Mesendoderm (in vitro differentiated cells): ENCODE measurements at regions not wholly inside any gene's neighbourhood (a gene's known extent, or its start where the extent isn't known, plus 50 kb on each side); places are given as distances from the start of the nearest gene placed in this dataset.

ENCODE experiments used
- DNase-seq: peaks from one replicate; pipeline ENCODE4 v3.0.0; 2013
- H2AK5ac ChIP-seq: 2 replicates; pipeline ENCODE4 v1.6.1; 2013; ENCODE audit warnings: low read length, inconsistent platforms
- H2BK120ac ChIP-seq: 2 replicates; pipeline ENCODE4 v1.6.1; 2013; ENCODE audit warnings: low read depth, mild to moderate bottlenecking, low read length, moderate library complexity, mixed read lengths
- H2BK15ac ChIP-seq: replicated peaks from 2 replicates; pipeline ENCODE4 v1.6.1; 2013; ENCODE audit warnings: low read depth, mild to moderate bottlenecking, moderate library complexity
- H2BK5ac ChIP-seq: 2 replicates; pipeline ENCODE4 v1.6.1; 2013; ENCODE audit warnings: low read length, inconsistent platforms
- H3K18ac ChIP-seq: 2 replicates; pipeline ENCODE4 v1.6.1; 2013; ENCODE audit warnings: mild to moderate bottlenecking, low read length, mixed read lengths
- H3K23ac ChIP-seq: one replicate; pipeline ENCODE4 v1.6.1; 2013; ENCODE audit warnings: low read length
- H3K27ac ChIP-seq: 2 replicates; pipeline ENCODE4 v1.5.1; 2013; ENCODE audit warnings: low read depth, mild to moderate bottlenecking, inconsistent platforms, low read length, moderate library complexity
- H3K27me3 ChIP-seq: 2 replicates; pipeline ENCODE4 v1.6.1; 2013; ENCODE audit warnings: low read length, control low read depth, mild to moderate bottlenecking, inconsistent platforms; ENCODE audit not compliant: insufficient read depth, poor library complexity
- H3K36me3 ChIP-seq: 2 replicates; pipeline ENCODE4 v1.6.1; 2013; ENCODE audit warnings: low read length, inconsistent platforms; ENCODE audit not compliant: control insufficient read depth, insufficient read depth
- H3K4ac ChIP-seq: one replicate; pipeline ENCODE4 v1.6.1; 2013; ENCODE audit warnings: low read depth, mild to moderate bottlenecking, low read length, moderate library complexity
- H3K4me1 ChIP-seq: 2 replicates; pipeline ENCODE4 v1.6.1; 2013; ENCODE audit warnings: low read depth, low read length, inconsistent platforms; ENCODE audit not compliant: control insufficient read depth
- H3K4me2 ChIP-seq: 2 replicates; pipeline ENCODE4 v1.6.1; 2013; ENCODE audit warnings: low read length
- H3K4me3 ChIP-seq: 2 replicates; pipeline ENCODE4 v1.5.1; 2013; ENCODE audit warnings: mild to moderate bottlenecking, low read length
- H3K56ac ChIP-seq: one replicate; pipeline ENCODE4 v1.6.1; 2013; ENCODE audit warnings: low read length
- H3K79me1 ChIP-seq: 2 replicates; pipeline ENCODE4 v1.6.1; 2013; ENCODE audit warnings: low read length, inconsistent platforms
- H3K79me2 ChIP-seq: 2 replicates; pipeline ENCODE4 v1.6.1; 2013; ENCODE audit warnings: mild to moderate bottlenecking, low read length; ENCODE audit not compliant: control insufficient read depth, insufficient read depth
- H3K9ac ChIP-seq: 2 replicates; pipeline ENCODE4 v1.6.1; 2013; ENCODE audit warnings: low read length, inconsistent platforms
- H4K5ac ChIP-seq: one replicate; pipeline ENCODE4 v1.6.1; 2013; ENCODE audit warnings: low read length
- H4K8ac ChIP-seq: one replicate; pipeline ENCODE4 v1.6.1; 2013; ENCODE audit warnings: low read depth, mild to moderate bottlenecking, control low read depth, low read length, moderate library complexity
- WGBS: extraction: QIAGEN DNeasy Blood & Tissue Kit; methylation state at CpG from one replicate; pipeline ENCODE4 v1.1.7; 2013; ENCODE audit warnings: low lambda C conversion rate, missing lambda C conversion rate; ENCODE audit not compliant: insufficient coverage; ENCODE audit errors: extremely low coverage; 5-methylcytosine and 5-hydroxymethylcytosine counted together

DNA sequence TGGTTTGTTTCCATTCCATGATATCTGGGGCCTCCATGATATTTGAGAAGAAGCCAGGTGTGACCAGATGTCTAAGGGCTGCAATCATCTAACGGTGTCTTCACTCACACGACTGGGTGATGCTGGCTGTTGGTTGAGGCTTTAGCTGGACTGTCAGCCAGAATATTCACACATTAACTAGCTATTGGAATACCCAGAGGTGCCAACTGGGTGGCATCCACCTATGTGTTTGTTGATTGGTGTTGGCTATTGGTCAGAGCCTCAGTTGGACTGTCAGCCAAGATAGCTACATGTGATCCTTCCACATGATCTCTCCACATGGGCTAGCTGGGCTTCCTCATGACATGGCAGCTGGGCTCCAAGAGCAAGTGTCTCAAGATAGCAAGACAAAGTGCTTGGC is 117.4 kb downstream of the CDCA7 start:
- H3K4me2 ChIP-seq = no peak overlapping the region
- H4K5ac ChIP-seq = no peak overlapping the region
- H2BK120ac ChIP-seq = no peak overlapping the region
- no peak overlapping the region for H3K23ac ChIP-seq
- H3K36me3 ChIP-seq = no peaks in the 10 kb centered on the region
- H2BK5ac ChIP-seq = no peak overlapping the region
- H3K4me1 ChIP-seq = no peaks in the 10 kb centered on the region
- H3K27ac ChIP-seq = no peak overlapping the region
- DNase-seq = no peak
- no peak overlapping the region for H3K4me3 ChIP-seq
- no peak overlapping the region for H3K18ac ChIP-seq
- no peak overlapping the region for H2AK5ac ChIP-seq
- H3K4ac ChIP-seq = no peak overlapping the region
- no peaks in the 10 kb centered on the region for H3K79me2 ChIP-seq
- no peaks in the 10 kb centered on the region for H3K79me1 ChIP-seq
- no CpG with 5 or more reads among the region's 2 CpGs for WGBS
- H3K56ac ChIP-seq = no peak overlapping the region
- H3K27me3 ChIP-seq = no peaks in the 10 kb centered on the region
- H2BK15ac ChIP-seq = no peak overlapping the region
- H4K8ac ChIP-seq = no peak overlapping the region
- no peak overlapping the region for H3K9ac ChIP-seq

DNA sequence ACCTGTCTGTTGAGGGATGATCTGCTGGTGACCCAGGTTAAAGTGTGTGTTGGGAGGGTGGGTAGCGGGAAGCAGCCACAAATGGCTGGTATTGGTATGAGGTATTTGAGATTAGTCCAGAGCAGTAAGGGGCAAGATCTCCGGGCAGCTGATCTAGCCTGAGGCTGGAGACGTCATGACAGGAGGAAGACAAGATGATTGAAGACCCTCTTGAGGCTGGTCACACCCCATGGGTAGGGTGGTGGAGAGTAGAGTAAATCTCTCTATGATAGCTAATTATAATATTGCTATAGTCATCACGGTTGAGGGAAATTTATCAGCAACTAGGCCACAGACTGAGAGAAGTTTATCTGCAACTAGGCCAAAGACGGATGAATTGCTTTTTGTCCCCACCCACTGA is 128.5 kb downstream of the CDCA7 start:
- H2BK15ac ChIP-seq = no peak overlapping the region
- H3K27me3 ChIP-seq = no peaks in the 10 kb centered on the region
- no peak overlapping the region for H2BK120ac ChIP-seq
- no peak overlapping the region for H3K18ac ChIP-seq
- H2BK5ac ChIP-seq = no peak overlapping the region
- WGBS = no CpG with 5 or more reads among the region's 5 CpGs
- H3K27ac ChIP-seq = no peak overlapping the region
- H3K9ac ChIP-seq = no peak overlapping the region
- no peak overlapping the region for H2AK5ac ChIP-seq
- no peak overlapping the region for H3K23ac ChIP-seq
- no peaks in the 10 kb centered on the region for H3K79me1 ChIP-seq
- H3K79me2 ChIP-seq = no peaks in the 10 kb centered on the region
- no peaks in the 10 kb centered on the region for H3K4me1 ChIP-seq
- no peak overlapping the region for H4K8ac ChIP-seq
- no peak for DNase-seq
- H4K5ac ChIP-seq = no peak overlapping the region
- no peak overlapping the region for H3K4me2 ChIP-seq
- H3K36me3 ChIP-seq = no peaks in the 10 kb centered on the region
- H3K4ac ChIP-seq = no peak overlapping the region
- H3K56ac ChIP-seq = no peak overlapping the region
- no peak overlapping the region for H3K4me3 ChIP-seq

DNA sequence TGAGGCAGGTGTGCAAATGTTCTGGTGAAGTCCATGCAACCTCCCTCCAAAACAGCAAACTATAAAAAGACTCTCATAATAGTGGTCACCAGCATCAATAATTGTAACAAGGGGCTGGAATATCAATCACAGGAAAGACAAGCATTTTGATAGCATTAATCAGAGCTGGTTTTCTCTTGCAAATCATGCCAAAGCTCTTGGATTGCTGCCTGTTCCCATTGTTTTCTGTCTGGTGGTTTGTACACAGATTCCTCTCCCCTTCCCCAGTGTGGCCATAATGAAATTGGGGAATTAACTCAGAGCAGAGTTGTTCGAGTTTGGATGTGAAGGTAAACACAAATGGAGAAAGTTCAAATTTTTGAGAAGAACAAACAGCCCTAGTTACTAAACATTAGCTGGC is 134.2 kb downstream of the CDCA7 start:
- H3K4me2 ChIP-seq = no peak overlapping the region
- no peak overlapping the region for H3K56ac ChIP-seq
- no peak overlapping the region for H2AK5ac ChIP-seq
- H3K27ac ChIP-seq = no peak overlapping the region
- no peaks in the 10 kb centered on the region for H3K27me3 ChIP-seq
- no peaks in the 10 kb centered on the region for H3K36me3 ChIP-seq
- H3K4ac ChIP-seq = no peak overlapping the region
- DNase-seq = no peak
- no peak overlapping the region for H3K23ac ChIP-seq
- H2BK120ac ChIP-seq = no peak overlapping the region
- no peaks in the 10 kb centered on the region for H3K79me1 ChIP-seq
- no peaks in the 10 kb centered on the region for H3K79me2 ChIP-seq
- no CpG with 5 or more reads among the region's 1 CpG for WGBS
- no peak overlapping the region for H2BK5ac ChIP-seq
- no peak overlapping the region for H3K18ac ChIP-seq
- no peak overlapping the region for H2BK15ac ChIP-seq
- no peak overlapping the region for H3K9ac ChIP-seq
- H4K5ac ChIP-seq = no peak overlapping the region
- H3K4me1 ChIP-seq = no peaks in the 10 kb centered on the region
- no peak overlapping the region for H3K4me3 ChIP-seq
- H4K8ac ChIP-seq = no peak overlapping the region

DNA sequence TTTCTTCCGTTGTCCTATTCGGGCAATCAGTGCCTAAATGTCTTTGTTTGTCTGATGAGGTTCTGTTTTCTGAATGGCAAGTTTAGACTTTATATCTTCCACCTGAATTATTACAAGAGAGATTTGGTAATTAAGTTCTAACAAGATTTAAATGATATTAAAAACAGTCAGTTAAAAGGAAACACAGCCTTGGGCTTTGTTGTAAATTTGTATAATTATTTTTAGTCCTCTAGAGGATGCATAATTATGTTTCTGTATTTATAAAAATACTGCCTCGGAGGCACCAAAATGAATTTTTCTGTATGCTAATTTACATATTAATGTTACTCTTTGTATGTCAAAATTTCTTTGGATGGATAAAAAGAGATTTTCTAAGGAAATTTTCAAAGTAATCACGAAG is 136.7 kb downstream of the CDCA7 start:
- H3K9ac ChIP-seq = no peak overlapping the region
- H3K79me1 ChIP-seq = no peaks in the 10 kb centered on the region
- H2BK15ac ChIP-seq = no peak overlapping the region
- H3K4me3 ChIP-seq = no peak overlapping the region
- H3K18ac ChIP-seq = no peak overlapping the region
- H4K8ac ChIP-seq = no peak overlapping the region
- no peak overlapping the region for H2BK120ac ChIP-seq
- H2BK5ac ChIP-seq = no peak overlapping the region
- no peak overlapping the region for H3K4ac ChIP-seq
- no peak overlapping the region for H3K27ac ChIP-seq
- H3K79me2 ChIP-seq = no peaks in the 10 kb centered on the region
- H4K5ac ChIP-seq = no peak overlapping the region
- DNase-seq = no peak
- no peak overlapping the region for H3K4me2 ChIP-seq
- H3K27me3 ChIP-seq = no peaks in the 10 kb centered on the region
- H2AK5ac ChIP-seq = no peak overlapping the region
- WGBS = no CpG with 5 or more reads among the region's 4 CpGs
- no peak overlapping the region for H3K56ac ChIP-seq
- no peak overlapping the region for H3K23ac ChIP-seq
- H3K4me1 ChIP-seq = no peaks in the 10 kb centered on the region
- H3K36me3 ChIP-seq = no peaks in the 10 kb centered on the region

DNA sequence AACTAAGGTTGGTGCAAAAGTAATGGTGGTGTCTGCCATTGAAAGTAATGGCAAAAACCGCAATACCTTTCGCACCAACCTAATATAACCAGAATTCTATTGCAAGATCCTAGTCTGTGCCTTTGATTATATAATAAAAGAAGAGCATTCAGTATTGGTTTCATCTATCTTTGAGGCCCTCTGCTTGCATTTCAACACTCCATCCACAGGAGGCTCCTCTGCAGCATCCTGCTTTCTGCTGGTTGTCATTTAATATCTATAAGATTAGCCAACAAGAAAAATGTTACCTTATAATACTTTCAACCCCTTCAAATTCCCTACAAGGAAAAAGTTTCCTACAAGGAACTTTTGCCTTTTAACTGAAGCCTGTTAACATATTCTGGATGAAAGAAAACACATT is 139.2 kb downstream of the CDCA7 start:
- no CpG with 5 or more reads among the region's 2 CpGs for WGBS

DNA sequence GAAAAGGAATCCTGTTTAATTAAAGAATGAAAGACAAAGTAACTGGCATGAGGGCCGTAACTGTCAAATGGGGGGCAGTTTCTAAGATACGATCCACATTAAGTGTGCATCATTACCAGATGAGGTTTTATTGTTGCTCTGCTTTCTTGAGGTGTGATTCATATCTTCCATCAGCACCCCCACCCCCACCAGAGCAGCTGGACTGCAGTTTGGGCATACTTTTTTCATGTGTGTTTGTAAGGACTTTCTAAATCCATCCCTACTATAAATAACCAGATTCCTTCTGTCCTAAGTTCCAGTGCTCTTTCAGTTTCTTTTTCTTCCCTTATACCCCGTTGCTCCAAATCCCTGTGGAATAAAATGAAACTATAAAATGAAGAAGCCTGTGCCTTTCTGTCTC is 142.1 kb downstream of the CDCA7 start:
- no peak overlapping the region for H3K23ac ChIP-seq
- no peaks in the 10 kb centered on the region for H3K36me3 ChIP-seq
- no peak overlapping the region for H4K8ac ChIP-seq
- no peaks in the 10 kb centered on the region for H3K79me1 ChIP-seq
- H3K18ac ChIP-seq = no peak overlapping the region
- no peak for DNase-seq
- WGBS = no CpG with 5 or more reads among the region's 3 CpGs
- no peaks in the 10 kb centered on the region for H3K4me1 ChIP-seq
- no peak overlapping the region for H3K9ac ChIP-seq
- no peak overlapping the region for H4K5ac ChIP-seq
- no peak overlapping the region for H3K4ac ChIP-seq
- H3K27ac ChIP-seq = no peak overlapping the region
- H3K79me2 ChIP-seq = no peaks in the 10 kb centered on the region
- no peak overlapping the region for H2BK15ac ChIP-seq
- no peak overlapping the region for H3K4me2 ChIP-seq
- no peak overlapping the region for H2BK5ac ChIP-seq
- H2BK120ac ChIP-seq = no peak overlapping the region
- H3K4me3 ChIP-seq = no peak overlapping the region
- H3K27me3 ChIP-seq = no peaks in the 10 kb centered on the region
- no peak overlapping the region for H3K56ac ChIP-seq
- H2AK5ac ChIP-seq = no peak overlapping the region

More for the DNA sequence above, 139.2 kb downstream of the CDCA7 start:
- Histone ChIP-seq H4K8ac (no peak overlapping the region), H3K56ac (no peak overlapping the region), H2BK5ac (no peak overlapping the region), H3K79me2 (no peaks in the 10 kb centered on the region), H3K27ac (no peak overlapping the region), H3K79me1 (no peaks in the 10 kb centered on the region), H3K4ac (no peak overlapping the region), H2AK5ac (no peak overlapping the region), H3K4me3 (no peak overlapping the region), H4K5ac (no peak overlapping the region), H3K27me3 (no peaks in the 10 kb centered on the region), H3K18ac (no peak overlapping the region), H2BK120ac (no peak overlapping the region), H2BK15ac (no peak overlapping the region), H3K23ac (no peak overlapping the region), H3K9ac (no peak overlapping the region), H3K4me1 (no peaks in the 10 kb centered on the region), H3K36me3 (no peaks in the 10 kb centered on the region), H3K4me2 (no peak overlapping the region)
- no peak for DNase-seq
